ENCODE measurements at regions not wholly inside any gene's neighbourhood (a gene's known extent, or its start where the extent isn't known, plus 50 kb on each side); places are given as distances from the start of the nearest gene placed in this dataset.

DNA sequence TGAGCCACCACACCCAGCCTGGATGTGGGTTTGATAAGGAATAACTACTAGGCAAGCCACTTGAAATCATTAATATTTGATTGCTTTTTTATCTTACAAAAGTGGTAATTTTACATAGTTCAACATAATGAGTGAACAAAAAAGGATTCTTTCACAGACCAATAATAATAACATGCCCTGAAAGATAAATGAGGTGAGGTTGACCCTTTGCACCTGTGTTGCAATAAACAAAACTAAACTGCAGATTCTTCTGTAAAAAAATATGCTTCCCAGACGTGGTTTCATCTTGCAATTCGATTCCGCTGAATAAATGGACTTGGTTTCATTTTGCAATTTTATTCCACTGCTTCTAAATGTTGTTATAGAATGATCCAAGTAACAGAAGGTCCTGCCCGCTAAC is 1514.9 kb upstream of the TMEM132C start:
- H3K27me3 Mint-ChIP-seq (ENCODE audit: low read depth): peaks cover 16% of the 10 kb centered on the region
- no peak for DNase-seq (ENCODE audit: low spot score)
- ChIA-PET CTCF (no interaction called here), POLR2A (no interaction called here)
- H3K4me3 Mint-ChIP-seq: no peak overlapping the region
- TF ChIP-seq PRRX2 (CRISPR knock-in tag; IDR thresholded peaks at IDR 0.05): no peak
- TF ChIP-seq, protein P1, sequence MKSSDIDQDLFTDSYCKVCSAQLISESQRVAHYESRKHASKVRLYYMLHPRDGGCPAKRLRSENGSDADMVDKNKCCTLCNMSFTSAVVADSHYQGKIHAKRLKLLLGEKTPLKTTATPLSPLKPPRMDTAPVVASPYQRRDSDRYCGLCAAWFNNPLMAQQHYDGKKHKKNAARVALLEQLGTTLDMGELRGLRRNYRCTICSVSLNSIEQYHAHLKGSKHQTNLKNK (CRISPR knock-in tag; IDR thresholded peaks at IDR 0.05): no peak
- TF ChIP-seq TEAD1 (CRISPR knock-in tag; IDR thresholded peaks at IDR 0.05): no peak
- TF ChIP-seq, protein P2, sequence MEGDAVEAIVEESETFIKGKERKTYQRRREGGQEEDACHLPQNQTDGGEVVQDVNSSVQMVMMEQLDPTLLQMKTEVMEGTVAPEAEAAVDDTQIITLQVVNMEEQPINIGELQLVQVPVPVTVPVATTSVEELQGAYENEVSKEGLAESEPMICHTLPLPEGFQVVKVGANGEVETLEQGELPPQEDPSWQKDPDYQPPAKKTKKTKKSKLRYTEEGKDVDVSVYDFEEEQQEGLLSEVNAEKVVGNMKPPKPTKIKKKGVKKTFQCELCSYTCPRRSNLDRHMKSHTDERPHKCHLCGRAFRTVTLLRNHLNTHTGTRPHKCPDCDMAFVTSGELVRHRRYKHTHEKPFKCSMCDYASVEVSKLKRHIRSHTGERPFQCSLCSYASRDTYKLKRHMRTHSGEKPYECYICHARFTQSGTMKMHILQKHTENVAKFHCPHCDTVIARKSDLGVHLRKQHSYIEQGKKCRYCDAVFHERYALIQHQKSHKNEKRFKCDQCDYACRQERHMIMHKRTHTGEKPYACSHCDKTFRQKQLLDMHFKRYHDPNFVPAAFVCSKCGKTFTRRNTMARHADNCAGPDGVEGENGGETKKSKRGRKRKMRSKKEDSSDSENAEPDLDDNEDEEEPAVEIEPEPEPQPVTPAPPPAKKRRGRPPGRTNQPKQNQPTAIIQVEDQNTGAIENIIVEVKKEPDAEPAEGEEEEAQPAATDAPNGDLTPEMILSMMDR (IDR thresholded peaks at IDR 0.05): no peak
- TF ChIP-seq, protein P3, sequence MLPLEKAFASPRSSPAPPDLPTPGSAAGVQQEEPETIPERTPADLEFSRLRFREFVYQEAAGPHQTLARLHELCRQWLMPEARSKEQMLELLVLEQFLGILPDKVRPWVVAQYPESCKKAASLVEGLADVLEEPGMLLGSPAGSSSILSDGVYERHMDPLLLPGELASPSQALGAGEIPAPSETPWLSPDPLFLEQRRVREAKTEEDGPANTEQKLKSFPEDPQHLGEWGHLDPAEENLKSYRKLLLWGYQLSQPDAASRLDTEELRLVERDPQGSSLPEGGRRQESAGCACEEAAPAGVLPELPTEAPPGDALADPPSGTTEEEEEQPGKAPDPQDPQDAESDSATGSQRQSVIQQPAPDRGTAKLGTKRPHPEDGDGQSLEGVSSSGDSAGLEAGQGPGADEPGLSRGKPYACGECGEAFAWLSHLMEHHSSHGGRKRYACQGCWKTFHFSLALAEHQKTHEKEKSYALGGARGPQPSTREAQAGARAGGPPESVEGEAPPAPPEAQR (CRISPR knock-in tag; IDR thresholded peaks at IDR 0.05): no peak
- TF ChIP-seq, protein P4, sequence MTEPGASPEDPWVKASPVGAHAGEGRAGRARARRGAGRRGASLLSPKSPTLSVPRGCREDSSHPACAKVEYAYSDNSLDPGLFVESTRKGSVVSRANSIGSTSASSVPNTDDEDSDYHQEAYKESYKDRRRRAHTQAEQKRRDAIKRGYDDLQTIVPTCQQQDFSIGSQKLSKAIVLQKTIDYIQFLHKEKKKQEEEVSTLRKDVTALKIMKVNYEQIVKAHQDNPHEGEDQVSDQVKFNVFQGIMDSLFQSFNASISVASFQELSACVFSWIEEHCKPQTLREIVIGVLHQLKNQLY (CRISPR knock-in tag; IDR thresholded peaks at IDR 0.05): no peak
- TF ChIP-seq TCF7 (CRISPR knock-in tag; IDR thresholded peaks at IDR 0.05; ENCODE audit: low read depth): no peak
- TF ChIP-seq IRF2 (CRISPR knock-in tag; IDR thresholded peaks at IDR 0.05; ENCODE audit: borderline replicate concordance, low read depth): no peak
- no peak for TF ChIP-seq TEAD4 (CRISPR knock-in tag; IDR thresholded peaks at IDR 0.05)
- H3K27ac Mint-ChIP-seq: no peak overlapping the region
- H3K36me3 Mint-ChIP-seq: peaks cover 78% of the 10 kb centered on the region
- no peak for ATAC-seq
- H3K9me3 Mint-ChIP-seq: peaks cover 80% of the 10 kb centered on the region
- H3K4me1 Mint-ChIP-seq: no peaks in the 10 kb centered on the region

DNA sequence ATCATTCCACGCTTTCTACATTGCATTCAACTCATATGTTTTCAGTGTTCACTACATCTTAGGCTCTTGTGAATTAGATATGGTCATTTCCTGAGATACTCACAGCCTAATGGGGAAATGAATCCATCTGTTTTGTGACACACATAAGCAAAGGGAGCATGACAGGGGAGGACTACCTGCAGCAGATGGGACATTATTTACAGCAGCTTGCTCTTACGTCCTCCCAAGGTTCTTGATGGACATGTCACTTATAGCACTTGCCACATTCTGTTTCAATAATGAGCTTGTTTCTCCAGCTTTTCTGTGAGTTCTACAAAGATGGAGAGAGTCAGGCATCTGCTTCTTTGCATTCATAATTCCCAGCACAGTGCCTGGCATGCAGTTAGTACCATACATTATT is 1509.6 kb upstream of the TMEM132C start:
- no peak overlapping the region for H3K4me3 Mint-ChIP-seq

More for the DNA sequence above, 1509.6 kb upstream of the TMEM132C start:
- ATAC-seq (no peak), DNase-seq (ENCODE audit: low spot score) (no peak)
- peaks cover 15% of the 10 kb centered on the region for H3K27me3 Mint-ChIP-seq (ENCODE audit: low read depth)
- TF ChIP-seq GABPB1 (CRISPR knock-in tag; IDR thresholded peaks at IDR 0.05) (no peak), ZBTB21 (CRISPR knock-in tag; IDR thresholded peaks at IDR 0.05; ENCODE audit: borderline replicate concordance) (no peak), ZNF671 (CRISPR knock-in tag; IDR thresholded peaks at IDR 0.05) (no peak), KAT7 (CRISPR knock-in tag; IDR thresholded peaks at IDR 0.05; ENCODE audit: borderline replicate concordance) (no peak), ZNF138 (CRISPR knock-in tag; conservative IDR thresholded peaks at IDR 0.05) (no peak), NR3C1 (CRISPR knock-in tag; conservative IDR thresholded peaks at IDR 0.05; ENCODE audit: low read depth) (no peak), ZNF396 (CRISPR knock-in tag; IDR thresholded peaks at IDR 0.05; ENCODE audit: borderline replicate concordance) (no peak)
- TF ChIP-seq, protein P5, sequence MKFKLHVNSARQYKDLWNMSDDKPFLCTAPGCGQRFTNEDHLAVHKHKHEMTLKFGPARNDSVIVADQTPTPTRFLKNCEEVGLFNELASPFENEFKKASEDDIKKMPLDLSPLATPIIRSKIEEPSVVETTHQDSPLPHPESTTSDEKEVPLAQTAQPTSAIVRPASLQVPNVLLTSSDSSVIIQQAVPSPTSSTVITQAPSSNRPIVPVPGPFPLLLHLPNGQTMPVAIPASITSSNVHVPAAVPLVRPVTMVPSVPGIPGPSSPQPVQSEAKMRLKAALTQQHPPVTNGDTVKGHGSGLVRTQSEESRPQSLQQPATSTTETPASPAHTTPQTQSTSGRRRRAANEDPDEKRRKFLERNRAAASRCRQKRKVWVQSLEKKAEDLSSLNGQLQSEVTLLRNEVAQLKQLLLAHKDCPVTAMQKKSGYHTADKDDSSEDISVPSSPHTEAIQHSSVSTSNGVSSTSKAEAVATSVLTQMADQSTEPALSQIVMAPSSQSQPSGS (CRISPR knock-in tag; IDR thresholded peaks at IDR 0.05; ENCODE audit: borderline replicate concordance, low read depth): no peak
- TF ChIP-seq, protein P6, sequence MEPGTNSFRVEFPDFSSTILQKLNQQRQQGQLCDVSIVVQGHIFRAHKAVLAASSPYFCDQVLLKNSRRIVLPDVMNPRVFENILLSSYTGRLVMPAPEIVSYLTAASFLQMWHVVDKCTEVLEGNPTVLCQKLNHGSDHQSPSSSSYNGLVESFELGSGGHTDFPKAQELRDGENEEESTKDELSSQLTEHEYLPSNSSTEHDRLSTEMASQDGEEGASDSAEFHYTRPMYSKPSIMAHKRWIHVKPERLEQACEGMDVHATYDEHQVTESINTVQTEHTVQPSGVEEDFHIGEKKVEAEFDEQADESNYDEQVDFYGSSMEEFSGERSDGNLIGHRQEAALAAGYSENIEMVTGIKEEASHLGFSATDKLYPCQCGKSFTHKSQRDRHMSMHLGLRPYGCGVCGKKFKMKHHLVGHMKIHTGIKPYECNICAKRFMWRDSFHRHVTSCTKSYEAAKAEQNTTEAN (CRISPR knock-in tag; IDR thresholded peaks at IDR 0.05): no peak
- TF ChIP-seq, protein P7, sequence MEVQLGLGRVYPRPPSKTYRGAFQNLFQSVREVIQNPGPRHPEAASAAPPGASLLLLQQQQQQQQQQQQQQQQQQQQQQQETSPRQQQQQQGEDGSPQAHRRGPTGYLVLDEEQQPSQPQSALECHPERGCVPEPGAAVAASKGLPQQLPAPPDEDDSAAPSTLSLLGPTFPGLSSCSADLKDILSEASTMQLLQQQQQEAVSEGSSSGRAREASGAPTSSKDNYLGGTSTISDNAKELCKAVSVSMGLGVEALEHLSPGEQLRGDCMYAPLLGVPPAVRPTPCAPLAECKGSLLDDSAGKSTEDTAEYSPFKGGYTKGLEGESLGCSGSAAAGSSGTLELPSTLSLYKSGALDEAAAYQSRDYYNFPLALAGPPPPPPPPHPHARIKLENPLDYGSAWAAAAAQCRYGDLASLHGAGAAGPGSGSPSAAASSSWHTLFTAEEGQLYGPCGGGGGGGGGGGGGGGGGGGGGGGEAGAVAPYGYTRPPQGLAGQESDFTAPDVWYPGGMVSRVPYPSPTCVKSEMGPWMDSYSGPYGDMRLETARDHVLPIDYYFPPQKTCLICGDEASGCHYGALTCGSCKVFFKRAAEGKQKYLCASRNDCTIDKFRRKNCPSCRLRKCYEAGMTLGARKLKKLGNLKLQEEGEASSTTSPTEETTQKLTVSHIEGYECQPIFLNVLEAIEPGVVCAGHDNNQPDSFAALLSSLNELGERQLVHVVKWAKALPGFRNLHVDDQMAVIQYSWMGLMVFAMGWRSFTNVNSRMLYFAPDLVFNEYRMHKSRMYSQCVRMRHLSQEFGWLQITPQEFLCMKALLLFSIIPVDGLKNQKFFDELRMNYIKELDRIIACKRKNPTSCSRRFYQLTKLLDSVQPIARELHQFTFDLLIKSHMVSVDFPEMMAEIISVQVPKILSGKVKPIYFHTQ (CRISPR knock-in tag; IDR thresholded peaks at IDR 0.05): no peak
- TF ChIP-seq, protein P8, sequence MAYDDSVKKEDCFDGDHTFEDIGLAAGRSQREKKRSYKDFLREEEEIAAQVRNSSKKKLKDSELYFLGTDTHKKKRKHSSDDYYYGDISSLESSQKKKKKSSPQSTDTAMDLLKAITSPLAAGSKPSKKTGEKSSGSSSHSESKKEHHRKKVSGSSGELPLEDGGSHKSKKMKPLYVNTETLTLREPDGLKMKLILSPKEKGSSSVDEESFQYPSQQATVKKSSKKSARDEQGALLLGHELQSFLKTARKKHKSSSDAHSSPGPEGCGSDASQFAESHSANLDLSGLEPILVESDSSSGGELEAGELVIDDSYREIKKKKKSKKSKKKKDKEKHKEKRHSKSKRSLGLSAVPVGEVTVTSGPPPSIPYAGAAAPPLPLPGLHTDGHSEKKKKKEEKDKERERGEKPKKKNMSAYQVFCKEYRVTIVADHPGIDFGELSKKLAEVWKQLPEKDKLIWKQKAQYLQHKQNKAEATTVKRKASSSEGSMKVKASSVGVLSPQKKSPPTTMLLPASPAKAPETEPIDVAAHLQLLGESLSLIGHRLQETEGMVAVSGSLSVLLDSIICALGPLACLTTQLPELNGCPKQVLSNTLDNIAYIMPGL (CRISPR knock-in tag; IDR thresholded peaks at IDR 0.05): no peak
- H3K4me1 Mint-ChIP-seq: no peaks in the 10 kb centered on the region
- H3K9me3 Mint-ChIP-seq: peaks cover 83% of the 10 kb centered on the region
- POLR2A ChIA-PET: no interaction called here
- H3K36me3 Mint-ChIP-seq: peaks cover 77% of the 10 kb centered on the region
- H3K27ac Mint-ChIP-seq: no peak overlapping the region
- CTCF ChIA-PET: no interaction called here
